MM.1S (cell line): ENCODE measurements at regions not wholly inside any gene's neighbourhood (a gene's known extent, or its start where the extent isn't known, plus 50 kb on each side); places are given as distances from the start of the nearest gene placed in this dataset.
A peak's percentile ranks its signal among the peaks of the same experiment; 100 is the strongest.

Source experiments
- DNase-seq: peaks from one replicate; pipeline ENCODE4 v3.0.0-alpha.2; 2015
- H2AFZ ChIP-seq: fragments of 300-600 bp; sonication (generic); 2 replicates; pipeline ENCODE4 v1.6.0; 2016; ENCODE audit warnings: antibody characterized with exemption, low read length
- H3F3A ChIP-seq: fragments of 300-600 bp; sonication (generic); 2 replicates; pipeline ENCODE4 v1.6.1; 2016; ENCODE audit warnings: mild to moderate bottlenecking, antibody characterized with exemption, low read length, moderate library complexity, mixed read lengths; ENCODE audit not compliant: insufficient read depth
- H3K27ac ChIP-seq: fragments of 300-600 bp; sonication (generic); 2 replicates; pipeline ENCODE4 v1.5.1; 2016; ENCODE audit warnings: mild to moderate bottlenecking, low read length
- H3K27me3 ChIP-seq: fragments of 300-600 bp; sonication (generic); replicated peaks from 2 replicates; pipeline ENCODE4 v1.6.0; 2016; ENCODE audit warnings: low read length; ENCODE audit not compliant: insufficient read depth
- H3K36me3 ChIP-seq: fragments of 300-600 bp; sonication (generic); replicated peaks from 2 replicates; pipeline ENCODE4 v1.6.1; 2016; ENCODE audit warnings: mild to moderate bottlenecking, low read length, mixed read lengths; ENCODE audit not compliant: insufficient read depth
- H3K4me1 ChIP-seq: fragments of 300-600 bp; sonication (generic); 2 replicates; pipeline ENCODE4 v1.6.1; 2016; ENCODE audit warnings: low read length, mixed read lengths
- H3K4me2 ChIP-seq: fragments of 300-600 bp; sonication (generic); 2 replicates; pipeline ENCODE4 v1.6.0; 2016; ENCODE audit warnings: low read depth, low read length
- H3K4me3 ChIP-seq: fragments of 300-600 bp; sonication (generic); 2 replicates; pipeline ENCODE4 v1.5.1; 2016; ENCODE audit warnings: low read length, mixed read lengths
- H3K79me2 ChIP-seq: fragments of 300-600 bp; sonication (generic); 2 replicates; pipeline ENCODE4 v1.6.1; 2016; ENCODE audit warnings: mixed run types, low read length, mixed read lengths
- H3K9ac ChIP-seq: fragments of 300-600 bp; sonication (generic); 2 replicates; pipeline ENCODE4 v1.6.1; 2016; ENCODE audit warnings: low read length, mixed read lengths
- H3K9me2 ChIP-seq: fragments of 300-600 bp; sonication (generic); replicated peaks from 2 replicates; pipeline ENCODE4 v1.6.1; 2016; ENCODE audit warnings: mild to moderate bottlenecking, low read length, mixed read lengths; ENCODE audit not compliant: insufficient read depth
- H3K9me3 ChIP-seq: fragments of 300-600 bp; sonication (generic); replicated peaks from 2 replicates; pipeline ENCODE4 v1.6.1; 2016; ENCODE audit warnings: mild to moderate bottlenecking, low read length, mixed read lengths; ENCODE audit not compliant: insufficient read depth
- H4K20me1 ChIP-seq: fragments of 300-600 bp; sonication (generic); 2 replicates; pipeline ENCODE4 v1.6.1; 2016; ENCODE audit warnings: mild to moderate bottlenecking, low read length, moderate library complexity, mixed read lengths; ENCODE audit not compliant: insufficient read depth
- EZH2 ChIP-seq: fragments of 300-600 bp; sonication (generic); optimal IDR thresholded peaks from 2 replicates; pipeline ENCODE3; 2017; ENCODE audit warnings: low read depth, mild to moderate bottlenecking, antibody characterized with exemption, low read length, mixed read lengths
- EZH2phosphoT487 ChIP-seq: fragments of 300-600 bp; sonication (generic); IDR thresholded peaks from 2 replicates; pipeline ENCODE4 v1.6.1; 2018; ENCODE audit warnings: antibody characterized with exemption, low read length
- TF ChIP-seq, protein P1 (sequence below): fragments of 300-600 bp; sonication (generic); IDR thresholded peaks from 2 replicates; pipeline ENCODE4 v1.5.1; 2016; ENCODE audit warnings: antibody characterized with exemption, low read length, mixed read lengths

DNA sequence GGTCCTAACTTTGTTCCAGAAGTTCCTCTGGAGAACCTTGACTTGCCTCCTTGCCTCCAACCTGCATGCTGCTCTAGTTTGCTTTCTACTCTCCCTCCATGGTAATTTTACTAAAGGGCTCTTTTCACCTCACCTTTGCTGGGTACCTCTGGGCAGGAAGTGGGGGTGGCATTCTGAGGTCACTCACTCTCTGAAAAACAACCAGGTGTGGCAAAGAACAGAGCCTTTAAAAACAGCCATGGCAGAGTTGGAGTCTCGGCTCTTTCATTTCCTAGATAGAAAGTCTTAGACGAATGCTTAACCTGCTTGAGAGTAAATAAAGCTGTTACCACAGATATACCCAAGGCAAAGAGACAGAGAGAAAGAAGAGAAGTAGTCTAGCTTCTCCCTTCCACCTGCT lies 827.9 kb downstream of the BCL11B start:
- Histone ChIP-seq H3K9ac (peak overlapping the region; percentile 29; the same call in 1 of the 2 replicates), H3K27ac (peak overlapping the region; percentile 86; the same call in 1 of the 2 replicates), H3F3A (no peaks in the 10 kb centered on the region), H3K4me2 (peak overlapping the region; percentile 55; the same call in 1 of the 2 replicates), H3K36me3 (no peaks in the 10 kb centered on the region), H3K27me3 (no peaks in the 10 kb centered on the region), H3K4me1 (peaks cover 14% of the 10 kb centered on the region), H3K4me3 (no peak overlapping the region), H3K9me3 (no peaks in the 10 kb centered on the region), H2AFZ (peak overlapping the region; percentile 38; the same call in 1 of the 2 replicates), H4K20me1 (no peaks in the 10 kb centered on the region), H3K79me2 (no peaks in the 10 kb centered on the region), H3K9me2 (no peaks in the 10 kb centered on the region)
- peak; percentile 70 for DNase-seq
- TF ChIP-seq EZH2 = no peak
- TF ChIP-seq, protein P1, sequence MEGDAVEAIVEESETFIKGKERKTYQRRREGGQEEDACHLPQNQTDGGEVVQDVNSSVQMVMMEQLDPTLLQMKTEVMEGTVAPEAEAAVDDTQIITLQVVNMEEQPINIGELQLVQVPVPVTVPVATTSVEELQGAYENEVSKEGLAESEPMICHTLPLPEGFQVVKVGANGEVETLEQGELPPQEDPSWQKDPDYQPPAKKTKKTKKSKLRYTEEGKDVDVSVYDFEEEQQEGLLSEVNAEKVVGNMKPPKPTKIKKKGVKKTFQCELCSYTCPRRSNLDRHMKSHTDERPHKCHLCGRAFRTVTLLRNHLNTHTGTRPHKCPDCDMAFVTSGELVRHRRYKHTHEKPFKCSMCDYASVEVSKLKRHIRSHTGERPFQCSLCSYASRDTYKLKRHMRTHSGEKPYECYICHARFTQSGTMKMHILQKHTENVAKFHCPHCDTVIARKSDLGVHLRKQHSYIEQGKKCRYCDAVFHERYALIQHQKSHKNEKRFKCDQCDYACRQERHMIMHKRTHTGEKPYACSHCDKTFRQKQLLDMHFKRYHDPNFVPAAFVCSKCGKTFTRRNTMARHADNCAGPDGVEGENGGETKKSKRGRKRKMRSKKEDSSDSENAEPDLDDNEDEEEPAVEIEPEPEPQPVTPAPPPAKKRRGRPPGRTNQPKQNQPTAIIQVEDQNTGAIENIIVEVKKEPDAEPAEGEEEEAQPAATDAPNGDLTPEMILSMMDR = no peak
- TF ChIP-seq EZH2phosphoT487 = no peak

DNA sequence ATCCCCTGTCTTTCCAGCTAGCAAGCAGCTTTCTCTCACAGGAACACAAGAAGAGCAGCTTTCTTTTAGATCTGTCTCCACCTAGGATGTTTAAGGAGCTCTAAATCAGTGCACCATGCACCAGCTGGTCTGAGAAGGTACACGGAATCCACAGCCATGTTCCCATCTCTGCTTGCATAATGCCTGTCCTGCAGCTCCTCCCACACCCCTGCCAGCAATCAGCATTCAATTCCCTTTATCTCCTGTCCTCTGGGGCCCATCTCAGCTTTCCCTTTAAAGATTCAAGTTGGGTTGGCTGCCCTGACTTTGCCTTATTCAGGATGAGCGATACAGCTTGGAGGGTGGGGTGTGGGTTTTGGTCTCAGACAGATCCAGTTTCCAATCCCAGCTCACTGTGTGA lies 826.3 kb downstream of the BCL11B start:
- Histone ChIP-seq H3K4me2 (no peak overlapping the region), H3K9ac (no peak overlapping the region)

DNA sequence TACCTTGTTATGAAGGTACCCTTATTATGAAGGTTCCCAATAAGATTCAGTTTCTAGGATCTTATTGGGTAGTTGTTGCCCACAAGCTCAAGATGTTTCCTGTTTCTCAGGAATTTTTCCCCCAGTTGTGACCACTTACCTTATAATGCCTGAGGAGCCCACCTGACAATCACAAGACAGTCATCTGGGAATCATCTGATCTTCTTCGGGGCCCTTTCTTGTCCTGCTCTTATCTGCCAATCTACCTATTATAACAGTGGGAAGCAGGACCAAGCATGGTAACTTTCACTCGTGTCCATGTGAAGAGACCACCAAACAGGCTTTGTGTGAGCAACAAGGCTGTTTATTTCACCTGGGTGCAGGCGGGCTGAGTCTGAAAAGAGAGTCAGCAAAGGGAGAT lies 825.5 kb downstream of the BCL11B start:
- H2AFZ ChIP-seq = no peak overlapping the region
- H3K9ac ChIP-seq = no peak overlapping the region
- TF ChIP-seq, protein P1 = no peak
- TF ChIP-seq EZH2 = no peak
- TF ChIP-seq EZH2phosphoT487 = no peak
- no peaks in the 10 kb centered on the region for H3K9me3 ChIP-seq
- H4K20me1 ChIP-seq = no peaks in the 10 kb centered on the region
- H3K79me2 ChIP-seq = no peaks in the 10 kb centered on the region
- H3K4me2 ChIP-seq = no peak overlapping the region
- peaks cover 14% of the 10 kb centered on the region for H3K4me1 ChIP-seq
- DNase-seq = no peak
- H3F3A ChIP-seq = no peaks in the 10 kb centered on the region
- no peaks in the 10 kb centered on the region for H3K9me2 ChIP-seq
- no peak overlapping the region for H3K4me3 ChIP-seq
- no peaks in the 10 kb centered on the region for H3K27me3 ChIP-seq
- H3K36me3 ChIP-seq = no peaks in the 10 kb centered on the region
- H3K27ac ChIP-seq = no peak overlapping the region

More for the DNA sequence above, 826.3 kb downstream of the BCL11B start:
- Histone ChIP-seq H3F3A (no peaks in the 10 kb centered on the region), H3K9me3 (no peaks in the 10 kb centered on the region), H3K27ac (no peak overlapping the region), H3K9me2 (no peaks in the 10 kb centered on the region), H3K79me2 (no peaks in the 10 kb centered on the region), H4K20me1 (no peaks in the 10 kb centered on the region), H2AFZ (no peak overlapping the region), H3K27me3 (no peaks in the 10 kb centered on the region), H3K36me3 (no peaks in the 10 kb centered on the region), H3K4me1 (peaks cover 14% of the 10 kb centered on the region), H3K4me3 (no peak overlapping the region)
- TF ChIP-seq, protein P1 = no peak
- no peak for TF ChIP-seq EZH2
- TF ChIP-seq EZH2phosphoT487 = no peak
- no peak for DNase-seq
